ENCODE measurements at regions not wholly inside any gene's neighbourhood (a gene's known extent, or its start where the extent isn't known, plus 50 kb on each side); places are given as distances from the start of the nearest gene placed in this dataset.

- DNase-seq (ENCODE audit: low read depth in 2 of 3, low spot score in 2 of 3) = no peak
These were observed 166.8 kb downstream of the DAD1 start for GRCh38 chr14:22422238-22422637.

- DNase-seq (ENCODE audit: low read depth in 2 of 3, low spot score in 2 of 3) = no peak
These were observed 168.3 kb downstream of the DAD1 start for GRCh38 chr14:22420598-22421186.

- DNase-seq (ENCODE audit: low read depth in 2 of 3, low spot score in 2 of 3) = no peak
These were observed 169.4 kb downstream of the DAD1 start for GRCh38 chr14:22419620-22420019.

- DNase-seq (ENCODE audit: low read depth in 2 of 3, low spot score in 2 of 3) = peak in 2 of 3 donors; percentile 15 to 73
These were observed 170.4 kb downstream of the DAD1 start for GRCh38 chr14:22418631-22419030.

- no peak for DNase-seq (ENCODE audit: low read depth in 2 of 3, low spot score in 2 of 3)
These were observed 171.1 kb downstream of the DAD1 start for GRCh38 chr14:22417914-22418313.

- no peak for DNase-seq (ENCODE audit: low read depth in 2 of 3, low spot score in 2 of 3)
These were observed 172.8 kb downstream of the DAD1 start for GRCh38 chr14:22416193-22416592.

- DNase-seq (ENCODE audit: low read depth in 2 of 3, low spot score in 2 of 3) = no peak
These were observed 173.4 kb downstream of the DAD1 start for GRCh38 chr14:22415605-22415959.

GRCh38 chr14:22414876-22415604 lies 174.0 kb downstream of the DAD1 start:
- no peak for DNase-seq (ENCODE audit: low read depth in 2 of 3, low spot score in 2 of 3)

GRCh38 chr14:22412926-22413411 lies 176.1 kb downstream of the DAD1 start:
- no peak for DNase-seq (ENCODE audit: low read depth in 2 of 3, low spot score in 2 of 3)

- DNase-seq (ENCODE audit: low read depth in 2 of 3, low spot score in 2 of 3) = no peak
These were observed 177.5 kb downstream of the DAD1 start for GRCh38 chr14:22411398-22412055.

- DNase-seq (ENCODE audit: low read depth in 2 of 3, low spot score in 2 of 3) = no peak
These were observed 178.5 kb downstream of the DAD1 start for GRCh38 chr14:22410497-22410896.

- DNase-seq (ENCODE audit: low read depth in 2 of 3, low spot score in 2 of 3) = no peak
These were observed 180.0 kb downstream of the DAD1 start for GRCh38 chr14:22409006-22409405.

GRCh38 chr14:22408547-22408946 lies 180.5 kb downstream of the DAD1 start:
- no peak for DNase-seq (ENCODE audit: low read depth in 2 of 3, low spot score in 2 of 3)

- no peak for DNase-seq (ENCODE audit: low read depth in 2 of 3, low spot score in 2 of 3)
These were observed 182.0 kb downstream of the DAD1 start for GRCh38 chr14:22407033-22407432.

GRCh38 chr14:22405201-22405600 lies 183.8 kb downstream of the DAD1 start:
- no peak for DNase-seq (ENCODE audit: low read depth in 2 of 3, low spot score in 2 of 3)

GRCh38 chr14:22403296-22403695 lies 185.7 kb downstream of the DAD1 start:
- DNase-seq (ENCODE audit: low read depth in 2 of 3, low spot score in 2 of 3) = no peak

GRCh38 chr14:22400655-22401259 lies 188.3 kb downstream of the DAD1 start:
- DNase-seq (ENCODE audit: low read depth in 2 of 3, low spot score in 2 of 3) = no peak

- no peak for DNase-seq (ENCODE audit: low read depth in 2 of 3, low spot score in 2 of 3)
These were observed 189.2 kb downstream of the DAD1 start for GRCh38 chr14:22399776-22400175.

GRCh38 chr14:22397221-22397737 lies 191.7 kb downstream of the DAD1 start:
- peak in 1 of 3 donors; percentile 31 for DNase-seq (ENCODE audit: low read depth in 2 of 3, low spot score in 2 of 3)

- DNase-seq (ENCODE audit: low read depth in 2 of 3, low spot score in 2 of 3) = no peak
These were observed 193.2 kb downstream of the DAD1 start for GRCh38 chr14:22395803-22396202.

- DNase-seq (ENCODE audit: low read depth in 2 of 3, low spot score in 2 of 3) = no peak
These were observed 194.4 kb downstream of the DAD1 start for GRCh38 chr14:22394616-22395015.

Data from hematopoietic multipotent progenitor cell (in vitro differentiated cells).